Prostate gland (tissue), 2 donors: ENCODE measurements at regions not wholly inside any gene's neighbourhood (a gene's known extent, or its start where the extent isn't known, plus 50 kb on each side); places are given as distances from the start of the nearest gene placed in this dataset.

ENCODE experiments used
- DNase-seq: peaks from one replicate; pipeline ENCODE4 v3.0.0-alpha.2; 2019; ENCODE audit warnings: low spot score
- H3K27ac ChIP-seq, 2 donors: fragments of 200-600 bp; sonication (generic); 2 replicates each; pipeline ENCODE4 v1.5.1; 2017 to 2019
- H3K27me3 ChIP-seq: fragments of 200-600 bp; sonication (generic); replicated peaks from 2 replicates; pipeline ENCODE4 v1.5.1; 2019; ENCODE audit not compliant: insufficient read depth
- H3K36me3 ChIP-seq, 2 donors: fragments of 200-600 bp; sonication (generic); 1 replicate in 1 of 2; 2 replicates in 1 of 2; pipeline versions ENCODE4 v1.5.1 to v1.8.1; 2017 to 2019
- H3K4me1 ChIP-seq: fragments of 200-600 bp; sonication (generic); replicated peaks from 2 replicates; pipeline ENCODE4 v1.5.1; 2019
- H3K4me3 ChIP-seq, 2 donors: fragments of 200-600 bp; sonication (generic); 2 replicates each; pipeline ENCODE4 v1.5.1; 2017 to 2019
- H3K9me3 ChIP-seq: fragments of 200-600 bp; sonication (generic); 2 replicates; pipeline ENCODE4 v1.5.1; 2017
- POLR2A ChIP-seq: fragments of 450-650 bp; IDR thresholded peaks from one replicate; pipeline ENCODE4 v1.6.1; 2016; ENCODE audit warnings: antibody characterized with exemption, mild to moderate bottlenecking
- POLR2AphosphoS5 ChIP-seq: sonication (generic); formaldehyde crosslinking; IDR thresholded peaks from one replicate; pipeline ENCODE4 v1.6.1; 2017; ENCODE audit warnings: antibody characterized with exemption
- WGBS: methylation state at CpG from one replicate; pipeline ENCODE4 v1.1.5; 2018; 5-methylcytosine and 5-hydroxymethylcytosine counted together
- intact Hi-C: fragments of 100-400 bp; cut with DNase I; formaldehyde crosslinking; loops from one replicate; pipeline ENCODE4 v1.14.2; 2022
- TF ChIP-seq, protein P1 (sequence below), 4 experiments: fragments of 200-600 bp in 2 of 4; fragments of 450-650 bp in 2 of 4; sonication (generic) in 2 of 4; IDR thresholded peaks; 1 replicate in 3 of 4; 2 replicates in 1 of 4; pipeline ENCODE4 v1.5.1; 2016 to 2019; ENCODE audit warnings: antibody characterized with exemption in 4 of 4, mild to moderate bottlenecking in 2 of 4, moderate library complexity in 2 of 4

GRCh38 chr4:160831165-160831922 is 1332.5 kb downstream of the FSTL5 start:
- intact Hi-C loops: no loop called here
- Histone ChIP-seq H3K4me3 (no peak overlapping the region), H3K27me3 (no peaks in the 10 kb centered on the region), H3K9me3 (no peaks in the 10 kb centered on the region), H3K27ac (no peak overlapping the region), H3K36me3 (no peaks in the 10 kb centered on the region), H3K4me1 (no peaks in the 10 kb centered on the region)
- TF ChIP-seq, protein P1, sequence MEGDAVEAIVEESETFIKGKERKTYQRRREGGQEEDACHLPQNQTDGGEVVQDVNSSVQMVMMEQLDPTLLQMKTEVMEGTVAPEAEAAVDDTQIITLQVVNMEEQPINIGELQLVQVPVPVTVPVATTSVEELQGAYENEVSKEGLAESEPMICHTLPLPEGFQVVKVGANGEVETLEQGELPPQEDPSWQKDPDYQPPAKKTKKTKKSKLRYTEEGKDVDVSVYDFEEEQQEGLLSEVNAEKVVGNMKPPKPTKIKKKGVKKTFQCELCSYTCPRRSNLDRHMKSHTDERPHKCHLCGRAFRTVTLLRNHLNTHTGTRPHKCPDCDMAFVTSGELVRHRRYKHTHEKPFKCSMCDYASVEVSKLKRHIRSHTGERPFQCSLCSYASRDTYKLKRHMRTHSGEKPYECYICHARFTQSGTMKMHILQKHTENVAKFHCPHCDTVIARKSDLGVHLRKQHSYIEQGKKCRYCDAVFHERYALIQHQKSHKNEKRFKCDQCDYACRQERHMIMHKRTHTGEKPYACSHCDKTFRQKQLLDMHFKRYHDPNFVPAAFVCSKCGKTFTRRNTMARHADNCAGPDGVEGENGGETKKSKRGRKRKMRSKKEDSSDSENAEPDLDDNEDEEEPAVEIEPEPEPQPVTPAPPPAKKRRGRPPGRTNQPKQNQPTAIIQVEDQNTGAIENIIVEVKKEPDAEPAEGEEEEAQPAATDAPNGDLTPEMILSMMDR (IDR thresholded peaks at IDR 0.05): no peak
- TF ChIP-seq POLR2AphosphoS5 (no peak), POLR2A (no peak)
- no peak for DNase-seq
- 74% methylated on average over 2 of the region's 2 CpGs for WGBS

GRCh38 chr4:160835789-160836188 is 1328.0 kb downstream of the FSTL5 start:
- Histone ChIP-seq H3K9me3 (no peaks in the 10 kb centered on the region), H3K4me3 (no peak overlapping the region), H3K27me3 (no peaks in the 10 kb centered on the region), H3K4me1 (no peaks in the 10 kb centered on the region), H3K27ac (no peak overlapping the region), H3K36me3 (no peaks in the 10 kb centered on the region)
- no peak for DNase-seq
- WGBS: 56% methylated on average over 3 of the region's 3 CpGs
- intact Hi-C loops: no loop called here
- TF ChIP-seq, protein P1 (IDR thresholded peaks at IDR 0.05): no peak
- TF ChIP-seq POLR2A: no peak
- no peak for TF ChIP-seq POLR2AphosphoS5

- intact Hi-C loops: no loop called here
- Histone ChIP-seq H3K27ac (no peak overlapping the region), H3K4me3 (no peak overlapping the region), H3K9me3 (no peaks in the 10 kb centered on the region), H3K36me3 (no peaks in the 10 kb centered on the region), H3K4me1 (no peaks in the 10 kb centered on the region), H3K27me3 (no peaks in the 10 kb centered on the region)
- no peak for DNase-seq
- WGBS: 38% methylated on average over 2 of the region's 2 CpGs
- TF ChIP-seq POLR2AphosphoS5: no peak
- TF ChIP-seq, protein P1 (IDR thresholded peaks at IDR 0.05): no peak
- TF ChIP-seq POLR2A: no peak
Observed at GRCh38 chr4:160836431-160836830, 1327.4 kb downstream of the FSTL5 start.

GRCh38 chr4:160846121-160846520 is 1317.7 kb downstream of the FSTL5 start:
- H3K27ac ChIP-seq: no peak overlapping the region
- no peak for DNase-seq
- H3K36me3 ChIP-seq: no peaks in the 10 kb centered on the region
- H3K4me1 ChIP-seq: no peaks in the 10 kb centered on the region
- no peak overlapping the region for H3K4me3 ChIP-seq
- H3K9me3 ChIP-seq: no peaks in the 10 kb centered on the region
- H3K27me3 ChIP-seq: no peaks in the 10 kb centered on the region
- 92% methylated on average over 2 of the region's 2 CpGs for WGBS
- TF ChIP-seq, protein P1 (IDR thresholded peaks at IDR 0.05): no peak
- TF ChIP-seq POLR2AphosphoS5 (no peak), POLR2A (no peak)
- intact Hi-C loops: no loop called here

DNA sequence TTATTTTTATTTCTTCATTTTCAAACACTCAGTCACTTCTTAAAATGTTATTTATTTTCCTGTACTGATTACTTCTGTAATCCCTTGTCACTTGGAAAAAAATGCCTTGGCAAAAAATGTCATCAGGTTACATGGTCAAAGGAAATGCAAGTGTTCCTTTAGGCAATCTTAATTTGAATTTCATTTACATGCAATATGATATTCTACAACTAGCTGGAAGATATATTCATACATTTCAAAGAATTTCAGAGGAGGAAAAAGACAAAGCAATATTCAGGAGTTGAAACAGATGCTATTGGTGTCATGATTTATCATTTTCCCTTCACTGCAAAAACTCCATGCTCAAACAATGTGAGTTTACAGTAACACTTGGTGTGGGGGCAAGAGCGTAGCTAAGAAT is 1316.6 kb downstream of the FSTL5 start:
- Histone ChIP-seq H3K4me1 (no peaks in the 10 kb centered on the region), H3K36me3 (no peaks in the 10 kb centered on the region), H3K27me3 (no peaks in the 10 kb centered on the region), H3K27ac (no peak overlapping the region), H3K9me3 (no peaks in the 10 kb centered on the region), H3K4me3 (no peak overlapping the region)
- TF ChIP-seq POLR2A (no peak), POLR2AphosphoS5 (no peak)
- TF ChIP-seq, protein P1 (IDR thresholded peaks at IDR 0.05): no peak
- 44% methylated on average over 1 of the region's 1 CpG for WGBS
- no peak for DNase-seq
- intact Hi-C loops: no loop called here
